ENCODE measurements at regions not wholly inside any gene's neighbourhood (a gene's known extent, or its start where the extent isn't known, plus 50 kb on each side); places are given as distances from the start of the nearest gene placed in this dataset.

DNA sequence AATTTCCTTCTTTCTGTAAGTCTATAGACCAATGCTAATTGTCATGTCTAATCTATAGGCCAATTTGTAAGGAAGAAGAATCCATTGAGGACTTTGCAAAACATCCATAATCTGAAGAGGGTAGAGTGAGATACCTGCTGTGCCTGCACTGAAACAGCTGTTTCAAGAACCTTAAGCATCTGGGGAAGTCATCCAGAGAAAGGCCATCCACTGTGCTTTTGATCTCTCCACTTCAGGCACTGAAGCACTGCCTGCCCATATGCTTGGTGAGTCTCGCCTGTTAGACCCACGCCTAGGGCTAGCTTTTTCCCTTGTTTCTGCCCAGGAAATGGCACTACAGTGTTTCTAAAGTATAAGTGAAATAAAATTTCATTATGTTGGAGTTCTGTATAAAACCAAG, 921.8 kb upstream of the EPHA7 start:
- TF ChIP-seq, protein P1, sequence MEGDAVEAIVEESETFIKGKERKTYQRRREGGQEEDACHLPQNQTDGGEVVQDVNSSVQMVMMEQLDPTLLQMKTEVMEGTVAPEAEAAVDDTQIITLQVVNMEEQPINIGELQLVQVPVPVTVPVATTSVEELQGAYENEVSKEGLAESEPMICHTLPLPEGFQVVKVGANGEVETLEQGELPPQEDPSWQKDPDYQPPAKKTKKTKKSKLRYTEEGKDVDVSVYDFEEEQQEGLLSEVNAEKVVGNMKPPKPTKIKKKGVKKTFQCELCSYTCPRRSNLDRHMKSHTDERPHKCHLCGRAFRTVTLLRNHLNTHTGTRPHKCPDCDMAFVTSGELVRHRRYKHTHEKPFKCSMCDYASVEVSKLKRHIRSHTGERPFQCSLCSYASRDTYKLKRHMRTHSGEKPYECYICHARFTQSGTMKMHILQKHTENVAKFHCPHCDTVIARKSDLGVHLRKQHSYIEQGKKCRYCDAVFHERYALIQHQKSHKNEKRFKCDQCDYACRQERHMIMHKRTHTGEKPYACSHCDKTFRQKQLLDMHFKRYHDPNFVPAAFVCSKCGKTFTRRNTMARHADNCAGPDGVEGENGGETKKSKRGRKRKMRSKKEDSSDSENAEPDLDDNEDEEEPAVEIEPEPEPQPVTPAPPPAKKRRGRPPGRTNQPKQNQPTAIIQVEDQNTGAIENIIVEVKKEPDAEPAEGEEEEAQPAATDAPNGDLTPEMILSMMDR (IDR thresholded peaks at IDR 0.05) = no peak
- no peak for TF ChIP-seq POLR2A (IDR thresholded peaks at IDR 0.05)

Data from right lobe of liver (tissue), 4 donors.